GM06990 (cell line): ENCODE measurements at regions not wholly inside any gene's neighbourhood (a gene's known extent, or its start where the extent isn't known, plus 50 kb on each side); places are given as distances from the start of the nearest gene placed in this dataset.

Experiments used
- DNase-seq: peaks from one replicate; pipeline ENCODE4 v3.0.0-alpha.2; 2011; ENCODE audit not compliant: insufficient read length; ENCODE audit errors: extremely low read depth
- H3K27me3 ChIP-seq: replicated peaks from 2 replicates; pipeline ENCODE4 v1.6.0; 2011; ENCODE audit warnings: low read length; ENCODE audit not compliant: control insufficient read depth, insufficient read depth
- H3K36me3 ChIP-seq: 2 replicates; pipeline ENCODE4 v1.5.1; 2011; ENCODE audit warnings: low read length; ENCODE audit not compliant: control insufficient read depth, insufficient read depth
- H3K4me3 ChIP-seq: replicated peaks from 2 replicates; pipeline ENCODE4 v1.5.1; 2011; ENCODE audit warnings: low read depth, mild to moderate bottlenecking, control low read depth, low read length
- CTCF ChIP-seq: IDR thresholded peaks from 2 replicates; pipeline ENCODE4 v1.5.1; 2011; ENCODE audit warnings: low read length, control low read depth, mild to moderate bottlenecking, inconsistent platforms; ENCODE audit not compliant: insufficient read depth, poor library complexity, severe bottlenecking

GRCh38 chr3:90010341-90010740, 902.9 kb downstream of the EPHA3 start:
- no peak for DNase-seq
- Histone ChIP-seq H3K36me3 (no peaks in the 10 kb centered on the region), H3K27me3 (no peaks in the 10 kb centered on the region), H3K4me3 (no peak overlapping the region)
- no peak for TF ChIP-seq CTCF

- DNase-seq: no peak
- TF ChIP-seq CTCF: no peak
- Histone ChIP-seq H3K27me3 (no peaks in the 10 kb centered on the region), H3K36me3 (no peaks in the 10 kb centered on the region), H3K4me3 (no peak overlapping the region)
These were observed 903.7 kb downstream of the EPHA3 start for GRCh38 chr3:90011131-90011530.

- no peaks in the 10 kb centered on the region for H3K36me3 ChIP-seq
- DNase-seq: no peak
- no peak overlapping the region for H3K4me3 ChIP-seq
- no peaks in the 10 kb centered on the region for H3K27me3 ChIP-seq
- TF ChIP-seq CTCF: no peak
These were observed 904.2 kb downstream of the EPHA3 start for GRCh38 chr3:90011596-90011995.

- no peak for TF ChIP-seq CTCF
- no peak for DNase-seq
- Histone ChIP-seq H3K36me3 (no peaks in the 10 kb centered on the region), H3K27me3 (no peaks in the 10 kb centered on the region), H3K4me3 (no peak overlapping the region)
These were observed 904.6 kb downstream of the EPHA3 start for GRCh38 chr3:90011996-90012395.

- DNase-seq: no peak
- TF ChIP-seq CTCF: no peak
- no peak overlapping the region for H3K4me3 ChIP-seq
- no peaks in the 10 kb centered on the region for H3K27me3 ChIP-seq
- H3K36me3 ChIP-seq: no peaks in the 10 kb centered on the region
These were observed 908.4 kb downstream of the EPHA3 start for GRCh38 chr3:90015688-90016356.

- no peaks in the 10 kb centered on the region for H3K36me3 ChIP-seq
- H3K27me3 ChIP-seq: no peaks in the 10 kb centered on the region
- no peak for TF ChIP-seq CTCF
- no peak for DNase-seq
- H3K4me3 ChIP-seq: no peak overlapping the region
These were observed 909.1 kb downstream of the EPHA3 start for GRCh38 chr3:90016555-90016954.
